ENCODE measurements at regions not wholly inside any gene's neighbourhood (a gene's known extent, or its start where the extent isn't known, plus 50 kb on each side); places are given as distances from the start of the nearest gene placed in this dataset.

DNA sequence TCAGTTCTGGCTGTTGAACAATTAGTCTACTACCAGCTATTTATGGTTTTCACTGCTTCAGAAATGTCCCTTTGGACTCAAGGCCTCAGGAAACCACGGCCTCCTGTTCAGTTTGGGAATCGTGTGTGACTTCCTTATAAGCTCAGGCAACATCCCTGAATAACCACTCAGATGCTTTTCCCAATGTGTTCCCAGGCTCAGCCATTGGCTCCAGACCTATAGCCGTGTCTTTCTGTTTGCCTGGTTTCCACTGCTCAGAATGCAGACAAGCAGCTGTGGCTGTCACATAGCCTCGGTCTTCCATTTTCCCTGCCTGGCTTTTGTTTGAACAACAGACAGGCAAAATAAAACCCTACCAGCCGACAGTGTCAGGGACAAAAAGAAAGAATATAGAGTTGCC, 63.2 kb upstream of the ATP2B2 start:
- no peaks in the 10 kb centered on the region for H3K9me3 ChIP-seq (ENCODE audit: control insufficient read depth, insufficient read depth, low read length)
- H3K4me1 Mint-ChIP-seq = no peaks in the 10 kb centered on the region
- H3K27ac ChIP-seq (ENCODE audit: low read length) = no peak overlapping the region
- DNase-seq (no peak), ATAC-seq (no peak)
- H3K36me3 ChIP-seq (ENCODE audit: control insufficient read depth, insufficient read depth, low read length) = no peaks in the 10 kb centered on the region
- no peaks in the 10 kb centered on the region for H3K27me3 ChIP-seq (ENCODE audit: control insufficient read depth, insufficient read depth, low read length)
- no peak overlapping the region for H3K4me3 Mint-ChIP-seq
- no peak overlapping the region for H3K27ac Mint-ChIP-seq
- no peaks in the 10 kb centered on the region for H3K9me3 Mint-ChIP-seq
- intact Hi-C loops (cut with micrococcal nuclease) = no loop called here
- no peak overlapping the region for H3K4me3 ChIP-seq (ENCODE audit: low read length)
- 34% methylated on average over 5 of the region's 5 CpGs for WGBS (ENCODE audit: insufficient coverage)
- H3K27me3 Mint-ChIP-seq (ENCODE audit: low read depth in 2 of 2) = peaks cover 8 to 21% of the 10 kb centered on the region in 2 donors
- no peaks in the 10 kb centered on the region for H3K4me1 ChIP-seq (ENCODE audit: control insufficient read depth, insufficient read depth, low read length)
- no peaks in the 10 kb centered on the region for H3K36me3 Mint-ChIP-seq
- TF ChIP-seq, protein P1, sequence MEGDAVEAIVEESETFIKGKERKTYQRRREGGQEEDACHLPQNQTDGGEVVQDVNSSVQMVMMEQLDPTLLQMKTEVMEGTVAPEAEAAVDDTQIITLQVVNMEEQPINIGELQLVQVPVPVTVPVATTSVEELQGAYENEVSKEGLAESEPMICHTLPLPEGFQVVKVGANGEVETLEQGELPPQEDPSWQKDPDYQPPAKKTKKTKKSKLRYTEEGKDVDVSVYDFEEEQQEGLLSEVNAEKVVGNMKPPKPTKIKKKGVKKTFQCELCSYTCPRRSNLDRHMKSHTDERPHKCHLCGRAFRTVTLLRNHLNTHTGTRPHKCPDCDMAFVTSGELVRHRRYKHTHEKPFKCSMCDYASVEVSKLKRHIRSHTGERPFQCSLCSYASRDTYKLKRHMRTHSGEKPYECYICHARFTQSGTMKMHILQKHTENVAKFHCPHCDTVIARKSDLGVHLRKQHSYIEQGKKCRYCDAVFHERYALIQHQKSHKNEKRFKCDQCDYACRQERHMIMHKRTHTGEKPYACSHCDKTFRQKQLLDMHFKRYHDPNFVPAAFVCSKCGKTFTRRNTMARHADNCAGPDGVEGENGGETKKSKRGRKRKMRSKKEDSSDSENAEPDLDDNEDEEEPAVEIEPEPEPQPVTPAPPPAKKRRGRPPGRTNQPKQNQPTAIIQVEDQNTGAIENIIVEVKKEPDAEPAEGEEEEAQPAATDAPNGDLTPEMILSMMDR (IDR thresholded peaks at IDR 0.05) = no peak

- no peaks in the 10 kb centered on the region for H3K4me1 Mint-ChIP-seq
- intact Hi-C loops (cut with micrococcal nuclease) = no loop called here
- peaks cover 8 to 10% of the 10 kb centered on the region in 2 donors for H3K27me3 Mint-ChIP-seq (ENCODE audit: low read depth in 2 of 2)
- Histone ChIP-seq H3K4me3 (ENCODE audit: low read length) (no peak overlapping the region), H3K27ac (ENCODE audit: low read length) (no peak overlapping the region), H3K4me1 (ENCODE audit: control insufficient read depth, insufficient read depth, low read length) (no peaks in the 10 kb centered on the region), H3K9me3 (ENCODE audit: control insufficient read depth, insufficient read depth, low read length) (no peaks in the 10 kb centered on the region), H3K36me3 (ENCODE audit: control insufficient read depth, insufficient read depth, low read length) (no peaks in the 10 kb centered on the region), H3K27me3 (ENCODE audit: control insufficient read depth, insufficient read depth, low read length) (no peaks in the 10 kb centered on the region)
- WGBS (ENCODE audit: insufficient coverage) = 89% methylated on average over 11 of the region's 11 CpGs
- no peaks in the 10 kb centered on the region for H3K36me3 Mint-ChIP-seq
- TF ChIP-seq, protein P1 (IDR thresholded peaks at IDR 0.05) = no peak
- no peak for ATAC-seq
- H3K9me3 Mint-ChIP-seq = no peaks in the 10 kb centered on the region
- no peak overlapping the region for H3K27ac Mint-ChIP-seq
- H3K4me3 Mint-ChIP-seq = no peak overlapping the region
- DNase-seq = no peak
Measured at GRCh38 chr3:10570196-10570946, 65.0 kb upstream of the ATP2B2 start.

DNA sequence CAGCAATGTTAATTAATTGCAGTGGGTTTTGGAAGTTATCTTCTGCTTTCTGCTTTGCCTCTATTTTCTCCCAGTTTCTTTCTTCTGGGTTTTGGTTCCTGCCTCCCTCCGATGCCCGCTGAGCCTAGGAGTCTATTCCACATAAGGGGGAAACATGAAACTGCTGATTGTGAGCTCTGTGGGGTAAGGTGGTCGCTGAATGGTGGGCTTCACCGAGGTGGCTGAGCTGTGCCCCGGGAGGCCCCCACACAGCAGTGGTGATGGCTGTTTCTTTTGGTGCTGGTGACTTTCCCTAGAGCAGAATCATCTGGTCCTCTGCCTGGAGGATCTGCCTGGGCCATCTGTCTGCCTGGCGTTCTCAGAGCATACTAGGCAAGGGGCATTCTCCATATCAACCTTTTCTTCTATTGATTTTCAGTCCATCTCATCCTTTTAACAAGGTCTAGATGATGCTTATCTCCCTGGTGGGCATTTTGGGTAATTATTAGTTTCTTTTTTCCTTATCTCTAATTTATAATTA, 68.8 kb upstream of the ATP2B2 start:
- H3K36me3 ChIP-seq (ENCODE audit: control insufficient read depth, insufficient read depth, low read length) = no peaks in the 10 kb centered on the region
- no peaks in the 10 kb centered on the region for H3K4me1 ChIP-seq (ENCODE audit: control insufficient read depth, insufficient read depth, low read length)
- H3K27me3 Mint-ChIP-seq (ENCODE audit: low read depth in 2 of 2) = peaks cover under 1 to 10% of the 10 kb centered on the region in 2 donors
- H3K9me3 Mint-ChIP-seq = no peaks in the 10 kb centered on the region
- no peak overlapping the region for H3K27ac ChIP-seq (ENCODE audit: low read length)
- no peaks in the 10 kb centered on the region for H3K36me3 Mint-ChIP-seq
- 72% methylated on average over 6 of the region's 6 CpGs for WGBS (ENCODE audit: insufficient coverage)
- H3K27ac Mint-ChIP-seq = no peak overlapping the region
- H3K4me1 Mint-ChIP-seq = no peaks in the 10 kb centered on the region
- H3K4me3 ChIP-seq (ENCODE audit: low read length) = no peak overlapping the region
- TF ChIP-seq, protein P1 (IDR thresholded peaks at IDR 0.05) = no peak
- no peak overlapping the region for H3K4me3 Mint-ChIP-seq
- ATAC-seq (no peak), DNase-seq (no peak)
- H3K9me3 ChIP-seq (ENCODE audit: control insufficient read depth, insufficient read depth, low read length) = no peaks in the 10 kb centered on the region
- no peaks in the 10 kb centered on the region for H3K27me3 ChIP-seq (ENCODE audit: control insufficient read depth, insufficient read depth, low read length)
- intact Hi-C loops (cut with micrococcal nuclease) = no loop called here
